Type B pancreatic cell (in vitro differentiated cells): ENCODE measurements at regions not wholly inside any gene's neighbourhood (a gene's known extent, or its start where the extent isn't known, plus 50 kb on each side); places are given as distances from the start of the nearest gene placed in this dataset.

ENCODE experiments used
- DNase-seq: peaks from one replicate; pipeline ENCODE4 v3.0.0; 2021; ENCODE audit warnings: mixed read lengths; ENCODE audit not compliant: unreplicated experiment; ENCODE audit errors: extremely low spot score
- H3K27ac Mint-ChIP-seq: 2 replicates; pipeline ENCODE4 v1.8.0; 2021; ENCODE audit warnings: mild to moderate bottlenecking, mixed read lengths
- H3K27me3 Mint-ChIP-seq: 2 replicates; pipeline ENCODE4 v1.8.0; 2021; ENCODE audit warnings: mixed read lengths
- H3K36me3 Mint-ChIP-seq: 2 replicates; pipeline ENCODE4 v1.8.0; 2021; ENCODE audit warnings: mixed read lengths
- H3K4me1 Mint-ChIP-seq: one replicate; pipeline ENCODE4 v1.8.0; 2021; ENCODE audit warnings: mixed read lengths; ENCODE audit not compliant: unreplicated experiment
- H3K4me3 Mint-ChIP-seq: 2 replicates; pipeline ENCODE4 v1.8.0; 2021; ENCODE audit warnings: mild to moderate bottlenecking, mixed read lengths
- H3K9me3 Mint-ChIP-seq: 2 replicates; pipeline ENCODE4 v1.8.0; 2021; ENCODE audit warnings: mixed read lengths
- TF ChIP-seq, protein P1 (sequence below): fragments of 200-600 bp; sonication (generic); conservative IDR thresholded peaks from 2 replicates; pipeline ENCODE4 v1.5.0; 2021; ENCODE audit warnings: antibody characterized with exemption, mild to moderate bottlenecking

DNA sequence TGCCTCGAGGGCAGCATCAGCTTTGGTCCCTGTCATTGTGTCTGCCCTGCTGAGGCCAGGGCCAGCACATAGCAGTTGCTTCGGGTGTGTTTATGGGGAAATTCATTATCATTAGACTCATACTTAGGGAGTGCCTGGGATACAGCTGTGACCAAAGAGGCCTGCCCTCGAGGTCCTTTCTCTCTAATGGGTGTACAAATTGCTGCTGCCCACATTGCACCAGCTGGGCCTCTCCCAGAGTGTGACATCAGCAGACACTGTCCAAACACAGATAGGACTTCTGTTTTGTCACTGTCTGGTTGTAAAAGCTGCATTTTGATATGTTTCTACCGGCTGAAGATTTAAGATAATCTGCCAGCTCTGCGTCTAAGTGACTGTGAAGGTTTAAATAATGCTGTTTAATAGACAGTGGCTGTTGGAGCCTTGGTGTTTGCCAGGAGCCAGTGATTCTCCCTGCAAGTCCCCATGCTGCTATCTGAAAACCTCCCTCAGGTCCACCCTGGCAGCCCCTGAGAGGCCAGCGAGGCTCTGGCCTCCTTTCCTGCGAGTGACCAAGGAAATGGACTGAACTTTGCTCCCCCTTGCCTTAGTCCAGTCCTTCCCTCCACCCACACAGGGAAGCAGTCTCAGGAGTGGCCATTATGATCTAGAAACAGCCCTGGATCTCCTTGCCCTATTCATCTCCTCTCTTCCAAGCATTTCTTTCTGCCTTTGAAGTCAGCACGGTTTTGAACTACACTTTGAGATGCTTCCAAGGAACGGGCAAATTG lies 505.2 kb downstream of the TBC1D22A start:
- H3K27ac Mint-ChIP-seq, result no peak overlapping the region
- H3K27me3 Mint-ChIP-seq, result no peaks in the 10 kb centered on the region
- H3K9me3 Mint-ChIP-seq, result peaks cover 3% of the 10 kb centered on the region
- TF ChIP-seq, protein P1, sequence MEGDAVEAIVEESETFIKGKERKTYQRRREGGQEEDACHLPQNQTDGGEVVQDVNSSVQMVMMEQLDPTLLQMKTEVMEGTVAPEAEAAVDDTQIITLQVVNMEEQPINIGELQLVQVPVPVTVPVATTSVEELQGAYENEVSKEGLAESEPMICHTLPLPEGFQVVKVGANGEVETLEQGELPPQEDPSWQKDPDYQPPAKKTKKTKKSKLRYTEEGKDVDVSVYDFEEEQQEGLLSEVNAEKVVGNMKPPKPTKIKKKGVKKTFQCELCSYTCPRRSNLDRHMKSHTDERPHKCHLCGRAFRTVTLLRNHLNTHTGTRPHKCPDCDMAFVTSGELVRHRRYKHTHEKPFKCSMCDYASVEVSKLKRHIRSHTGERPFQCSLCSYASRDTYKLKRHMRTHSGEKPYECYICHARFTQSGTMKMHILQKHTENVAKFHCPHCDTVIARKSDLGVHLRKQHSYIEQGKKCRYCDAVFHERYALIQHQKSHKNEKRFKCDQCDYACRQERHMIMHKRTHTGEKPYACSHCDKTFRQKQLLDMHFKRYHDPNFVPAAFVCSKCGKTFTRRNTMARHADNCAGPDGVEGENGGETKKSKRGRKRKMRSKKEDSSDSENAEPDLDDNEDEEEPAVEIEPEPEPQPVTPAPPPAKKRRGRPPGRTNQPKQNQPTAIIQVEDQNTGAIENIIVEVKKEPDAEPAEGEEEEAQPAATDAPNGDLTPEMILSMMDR, result no peak
- DNase-seq, result no peak
- H3K4me1 Mint-ChIP-seq, result no peaks in the 10 kb centered on the region
- no peak overlapping the region for H3K4me3 Mint-ChIP-seq
- no peaks in the 10 kb centered on the region for H3K36me3 Mint-ChIP-seq

DNA sequence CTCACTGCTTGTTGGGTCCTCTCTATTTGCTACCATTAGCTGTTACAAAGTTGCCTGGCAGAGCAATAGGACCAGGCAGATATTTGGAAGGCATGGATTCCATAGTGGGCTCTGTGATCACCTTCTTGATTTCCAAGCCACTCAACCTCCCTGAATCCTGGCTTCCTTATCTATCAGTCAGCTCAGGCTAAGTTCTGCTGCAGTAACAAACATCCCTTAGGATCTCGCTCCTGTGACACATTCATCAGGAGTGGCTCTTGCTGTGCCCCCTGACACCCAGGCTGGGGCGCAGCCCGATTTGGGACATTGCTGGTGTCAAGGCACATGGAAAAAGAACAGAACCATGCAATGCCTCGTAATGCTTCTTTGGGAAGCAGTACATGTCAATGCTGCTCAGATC lies 503.9 kb downstream of the TBC1D22A start:
- Mint-ChIP-seq H3K4me3 (no peak overlapping the region), H3K9me3 (peaks cover 3% of the 10 kb centered on the region), H3K27me3 (no peaks in the 10 kb centered on the region), H3K27ac (no peak overlapping the region), H3K36me3 (no peaks in the 10 kb centered on the region), H3K4me1 (no peaks in the 10 kb centered on the region)
- DNase-seq, result peak; percentile 22
- TF ChIP-seq, protein P1, result no peak

DNA sequence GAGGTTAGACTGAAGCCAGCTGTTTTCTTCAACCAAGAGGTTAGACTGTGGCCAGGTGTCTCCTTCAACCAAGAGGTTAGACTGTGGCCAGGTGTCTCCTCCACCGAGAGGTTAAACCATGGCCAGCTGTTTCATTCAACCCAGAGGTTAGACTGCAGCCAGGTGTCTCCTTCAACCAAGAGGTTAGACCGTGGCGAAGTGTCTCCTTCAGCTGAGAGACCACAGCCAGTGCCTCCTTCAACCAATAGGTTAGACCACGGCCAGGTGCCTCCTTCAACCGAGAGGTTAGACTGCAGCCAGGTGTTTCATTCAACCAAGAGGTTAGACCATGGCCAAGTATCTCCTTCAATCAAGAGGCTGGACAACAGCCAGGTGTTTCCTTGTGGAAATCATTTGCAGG lies 498.1 kb downstream of the TBC1D22A start:
- Mint-ChIP-seq H3K36me3 (peaks cover 3% of the 10 kb centered on the region), H3K27me3 (no peaks in the 10 kb centered on the region), H3K4me3 (no peak overlapping the region), H3K9me3 (peaks cover 14% of the 10 kb centered on the region), H3K27ac (no peak overlapping the region), H3K4me1 (no peaks in the 10 kb centered on the region)
- TF ChIP-seq, protein P1, result no peak
- DNase-seq, result peak; percentile 32

DNA sequence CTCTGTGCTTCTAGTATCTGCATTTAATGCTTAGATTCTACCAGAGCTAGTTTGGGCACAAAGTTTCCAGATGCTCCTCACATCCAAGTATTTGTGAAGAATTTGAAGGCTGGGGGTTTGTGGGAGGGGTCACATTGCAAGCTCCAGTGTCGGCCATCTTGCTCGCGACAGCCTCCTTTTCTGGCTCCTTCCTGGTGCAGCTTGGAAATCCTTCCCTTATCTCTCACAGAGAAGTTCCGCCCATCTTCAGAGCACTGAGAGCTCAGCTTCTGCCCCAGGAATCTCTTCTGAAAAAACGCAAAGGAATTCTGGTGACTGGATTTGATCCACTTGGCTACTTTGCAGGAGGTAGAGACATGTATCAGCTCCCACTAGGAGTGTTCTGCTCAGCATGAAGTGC lies 497.5 kb downstream of the TBC1D22A start:
- H3K27me3 Mint-ChIP-seq, result no peaks in the 10 kb centered on the region
- H3K27ac Mint-ChIP-seq, result no peak overlapping the region
- TF ChIP-seq, protein P1, result no peak
- DNase-seq, result peak; percentile 20
- no peaks in the 10 kb centered on the region for H3K4me1 Mint-ChIP-seq
- no peak overlapping the region for H3K4me3 Mint-ChIP-seq
- peaks cover 3% of the 10 kb centered on the region for H3K36me3 Mint-ChIP-seq
- H3K9me3 Mint-ChIP-seq, result peaks cover 14% of the 10 kb centered on the region

DNA sequence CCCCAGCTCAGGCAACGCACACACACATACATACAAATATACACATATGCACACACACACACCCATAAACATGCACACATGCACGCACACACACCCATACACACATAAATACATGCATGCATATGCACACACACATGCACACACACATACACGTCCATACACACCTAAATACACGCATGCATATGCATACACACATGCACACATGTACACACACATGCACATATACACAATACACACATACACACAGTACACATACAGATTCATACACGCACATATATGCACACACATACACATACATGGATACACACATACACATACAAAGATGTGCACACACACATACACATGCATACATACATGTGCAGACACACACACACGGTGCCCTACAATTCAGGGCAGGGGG lies 496.6 kb downstream of the TBC1D22A start:
- TF ChIP-seq, protein P1, result no peak

More for the DNA sequence above, 496.6 kb downstream of the TBC1D22A start:
- H3K4me3 Mint-ChIP-seq, result no peak overlapping the region
- DNase-seq, result no peak
- no peaks in the 10 kb centered on the region for H3K27me3 Mint-ChIP-seq
- H3K9me3 Mint-ChIP-seq, result peaks cover 11% of the 10 kb centered on the region
- peaks cover 3% of the 10 kb centered on the region for H3K36me3 Mint-ChIP-seq
- no peak overlapping the region for H3K27ac Mint-ChIP-seq
- H3K4me1 Mint-ChIP-seq, result no peaks in the 10 kb centered on the region
